Mesendoderm (in vitro differentiated cells): ENCODE measurements at regions not wholly inside any gene's neighbourhood (a gene's known extent, or its start where the extent isn't known, plus 50 kb on each side); places are given as distances from the start of the nearest gene placed in this dataset.

ENCODE experiments used
- DNase-seq: peaks from one replicate; pipeline ENCODE4 v3.0.0; 2013
- H2AK5ac ChIP-seq: 2 replicates; pipeline ENCODE4 v1.6.1; 2013; ENCODE audit warnings: low read length, inconsistent platforms
- H2BK120ac ChIP-seq: 2 replicates; pipeline ENCODE4 v1.6.1; 2013; ENCODE audit warnings: low read depth, mild to moderate bottlenecking, low read length, moderate library complexity, mixed read lengths
- H2BK15ac ChIP-seq: replicated peaks from 2 replicates; pipeline ENCODE4 v1.6.1; 2013; ENCODE audit warnings: low read depth, mild to moderate bottlenecking, moderate library complexity
- H2BK5ac ChIP-seq: 2 replicates; pipeline ENCODE4 v1.6.1; 2013; ENCODE audit warnings: low read length, inconsistent platforms
- H3K18ac ChIP-seq: 2 replicates; pipeline ENCODE4 v1.6.1; 2013; ENCODE audit warnings: mild to moderate bottlenecking, low read length, mixed read lengths
- H3K23ac ChIP-seq: one replicate; pipeline ENCODE4 v1.6.1; 2013; ENCODE audit warnings: low read length
- H3K27ac ChIP-seq: 2 replicates; pipeline ENCODE4 v1.5.1; 2013; ENCODE audit warnings: low read depth, mild to moderate bottlenecking, inconsistent platforms, low read length, moderate library complexity
- H3K27me3 ChIP-seq: 2 replicates; pipeline ENCODE4 v1.6.1; 2013; ENCODE audit warnings: low read length, control low read depth, mild to moderate bottlenecking, inconsistent platforms; ENCODE audit not compliant: insufficient read depth, poor library complexity
- H3K36me3 ChIP-seq: 2 replicates; pipeline ENCODE4 v1.6.1; 2013; ENCODE audit warnings: low read length, inconsistent platforms; ENCODE audit not compliant: control insufficient read depth, insufficient read depth
- H3K4ac ChIP-seq: one replicate; pipeline ENCODE4 v1.6.1; 2013; ENCODE audit warnings: low read depth, mild to moderate bottlenecking, low read length, moderate library complexity
- H3K4me1 ChIP-seq: 2 replicates; pipeline ENCODE4 v1.6.1; 2013; ENCODE audit warnings: low read depth, low read length, inconsistent platforms; ENCODE audit not compliant: control insufficient read depth
- H3K4me2 ChIP-seq: 2 replicates; pipeline ENCODE4 v1.6.1; 2013; ENCODE audit warnings: low read length
- H3K4me3 ChIP-seq: 2 replicates; pipeline ENCODE4 v1.5.1; 2013; ENCODE audit warnings: mild to moderate bottlenecking, low read length
- H3K56ac ChIP-seq: one replicate; pipeline ENCODE4 v1.6.1; 2013; ENCODE audit warnings: low read length
- H3K79me1 ChIP-seq: 2 replicates; pipeline ENCODE4 v1.6.1; 2013; ENCODE audit warnings: low read length, inconsistent platforms
- H3K79me2 ChIP-seq: 2 replicates; pipeline ENCODE4 v1.6.1; 2013; ENCODE audit warnings: mild to moderate bottlenecking, low read length; ENCODE audit not compliant: control insufficient read depth, insufficient read depth
- H3K9ac ChIP-seq: 2 replicates; pipeline ENCODE4 v1.6.1; 2013; ENCODE audit warnings: low read length, inconsistent platforms
- H4K5ac ChIP-seq: one replicate; pipeline ENCODE4 v1.6.1; 2013; ENCODE audit warnings: low read length
- H4K8ac ChIP-seq: one replicate; pipeline ENCODE4 v1.6.1; 2013; ENCODE audit warnings: low read depth, mild to moderate bottlenecking, control low read depth, low read length, moderate library complexity
- WGBS: extraction: QIAGEN DNeasy Blood & Tissue Kit; methylation state at CpG from one replicate; pipeline ENCODE4 v1.1.7; 2013; ENCODE audit warnings: low lambda C conversion rate, missing lambda C conversion rate; ENCODE audit not compliant: insufficient coverage; ENCODE audit errors: extremely low coverage; 5-methylcytosine and 5-hydroxymethylcytosine counted together

DNA sequence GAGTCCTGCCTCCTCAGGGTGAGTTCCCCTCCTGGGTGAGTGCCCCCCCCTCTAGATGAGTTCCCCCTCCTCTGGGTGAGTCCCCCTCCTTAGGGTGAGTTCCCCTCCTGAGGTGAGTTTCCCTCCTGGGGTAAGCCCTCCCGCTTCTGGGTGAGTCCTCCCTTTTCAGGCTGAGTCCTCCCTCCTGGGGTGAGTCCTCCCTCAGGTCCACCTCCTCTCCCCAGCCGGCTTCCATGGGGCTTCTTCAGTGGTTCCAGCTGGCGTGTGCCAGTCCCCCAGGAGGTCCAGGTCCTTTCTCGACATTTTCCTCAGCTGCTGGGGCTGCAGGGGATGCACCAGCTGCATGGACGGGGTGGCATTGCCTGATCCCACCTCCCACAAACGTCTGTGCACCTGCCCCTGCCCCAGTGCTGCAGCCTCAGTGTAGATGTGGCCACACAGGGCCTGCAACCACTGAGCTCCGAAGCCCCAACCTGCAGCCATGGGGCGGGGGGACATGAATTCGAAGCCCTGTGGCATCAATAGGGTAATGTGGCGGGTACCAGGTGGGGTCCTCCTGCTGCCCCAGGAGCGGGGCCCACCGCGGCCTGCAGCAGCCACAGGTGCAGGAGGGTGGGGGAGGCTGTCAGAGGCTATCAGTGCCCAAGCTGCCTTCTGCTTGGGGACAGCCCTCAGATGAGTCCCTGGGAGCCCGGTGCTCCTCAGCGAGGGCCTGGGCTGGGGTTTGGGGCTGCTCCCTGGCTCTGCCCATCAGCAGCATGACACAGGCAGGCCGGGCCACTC, 101.3 kb upstream of the FGF3 start:
- DNase-seq, result no peak
- H3K79me2 ChIP-seq, result no peaks in the 10 kb centered on the region
- no peak overlapping the region for H4K8ac ChIP-seq
- no peaks in the 10 kb centered on the region for H3K4me1 ChIP-seq
- no peak overlapping the region for H2BK15ac ChIP-seq
- H3K27me3 ChIP-seq, result no peaks in the 10 kb centered on the region
- H4K5ac ChIP-seq, result no peak overlapping the region
- no peaks in the 10 kb centered on the region for H3K36me3 ChIP-seq
- no peak overlapping the region for H3K4me2 ChIP-seq
- H3K79me1 ChIP-seq, result no peaks in the 10 kb centered on the region
- no peak overlapping the region for H3K18ac ChIP-seq
- H2BK5ac ChIP-seq, result no peak overlapping the region
- no peak overlapping the region for H3K27ac ChIP-seq
- whole genome bisulfite sequencing, result no CpG with 5 or more reads among the region's 16 CpGs
- no peak overlapping the region for H3K4ac ChIP-seq
- H3K9ac ChIP-seq, result no peak overlapping the region
- no peak overlapping the region for H2BK120ac ChIP-seq
- H3K23ac ChIP-seq, result no peak overlapping the region
- H2AK5ac ChIP-seq, result no peak overlapping the region
- H3K56ac ChIP-seq, result no peak overlapping the region
- H3K4me3 ChIP-seq, result no peak overlapping the region

DNA sequence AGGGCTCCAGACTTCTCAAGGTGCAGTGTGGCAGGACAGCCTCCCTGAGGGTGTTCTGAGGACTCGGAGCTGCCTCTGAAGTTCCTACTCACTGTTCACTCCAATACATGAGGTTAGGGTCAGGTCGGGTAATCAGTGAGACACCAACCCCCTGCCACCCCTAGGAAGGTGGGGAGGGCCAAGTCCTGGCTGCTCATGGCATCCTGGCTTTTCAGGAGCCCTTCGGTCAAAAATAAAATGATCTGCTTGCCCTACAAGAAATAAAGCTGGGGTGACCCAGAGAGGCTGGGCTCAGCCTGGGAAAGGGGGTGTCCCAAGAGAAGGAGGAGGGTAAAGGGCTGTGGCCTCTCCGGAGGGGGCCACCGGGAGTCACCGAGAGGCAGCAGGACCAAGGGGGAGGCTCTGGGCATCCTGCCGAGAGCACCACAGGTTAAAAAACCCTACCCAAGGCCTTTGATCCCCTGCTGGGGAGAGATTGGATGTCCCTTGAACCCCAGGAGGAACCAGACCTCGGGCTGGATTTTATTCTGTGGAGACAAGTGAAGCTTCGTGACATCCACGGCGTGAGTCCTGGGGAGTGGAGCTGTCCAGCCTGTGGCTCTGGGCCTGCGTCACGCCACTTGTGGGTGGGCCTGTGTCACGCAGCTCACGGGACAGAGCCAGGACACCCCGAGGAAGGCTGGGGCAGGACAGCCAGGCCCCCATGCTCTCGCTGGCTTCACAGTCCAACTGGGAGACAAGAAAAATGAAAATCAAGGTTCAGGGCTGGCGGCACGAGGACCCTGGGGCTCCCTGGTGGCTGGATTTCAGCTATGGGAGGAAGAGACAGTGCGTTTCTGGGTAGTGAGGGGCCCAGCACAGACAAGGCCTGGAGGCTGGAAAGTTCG, 102.2 kb upstream of the FGF3 start:
- Histone ChIP-seq H3K79me1 (no peaks in the 10 kb centered on the region), H4K8ac (no peak overlapping the region), H3K27ac (no peak overlapping the region), H4K5ac (no peak overlapping the region), H3K56ac (no peak overlapping the region), H2AK5ac (no peak overlapping the region), H2BK120ac (no peak overlapping the region), H3K18ac (no peak overlapping the region), H2BK15ac (no peak overlapping the region), H3K36me3 (no peaks in the 10 kb centered on the region), H3K4me1 (no peaks in the 10 kb centered on the region), H3K4me2 (no peak overlapping the region), H2BK5ac (no peak overlapping the region), H3K9ac (no peak overlapping the region), H3K4ac (no peak overlapping the region), H3K4me3 (no peak overlapping the region), H3K27me3 (no peaks in the 10 kb centered on the region), H3K23ac (no peak overlapping the region), H3K79me2 (no peaks in the 10 kb centered on the region)
- WGBS, result no CpG with 5 or more reads among the region's 21 CpGs
- no peak for DNase-seq

DNA sequence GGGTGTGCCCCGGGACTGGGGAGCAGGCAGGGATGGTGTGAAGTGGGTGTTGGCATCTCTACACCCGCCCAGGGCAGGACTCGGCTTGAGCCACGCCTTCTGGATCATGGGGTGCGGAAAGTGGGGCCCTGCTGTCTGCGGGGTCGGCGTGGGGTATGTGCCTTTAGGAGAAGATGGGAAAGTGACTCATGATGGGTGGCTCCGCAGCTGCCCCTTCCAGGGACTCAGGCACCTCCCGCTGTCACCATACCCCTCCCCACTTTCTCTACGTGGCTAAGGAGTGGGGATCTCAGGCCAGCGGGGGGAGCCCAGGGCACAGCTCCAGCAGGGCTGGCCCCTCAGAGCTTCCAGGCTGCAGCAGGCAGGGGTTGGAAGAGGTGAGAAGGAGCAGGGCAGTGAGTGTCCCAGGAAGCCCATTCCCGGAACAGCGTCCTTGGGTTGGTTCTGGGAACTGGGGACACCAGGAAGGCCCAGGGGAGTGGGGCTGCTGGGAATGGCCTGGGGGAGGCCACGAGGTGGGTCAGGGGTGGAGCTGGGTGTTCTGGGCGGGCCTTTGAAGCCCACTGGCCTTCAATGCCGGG, 102.9 kb upstream of the FGF3 start:
- DNase-seq, result no peak
- Histone ChIP-seq H3K4me2 (no peak overlapping the region), H4K5ac (no peak overlapping the region), H3K9ac (no peak overlapping the region), H2AK5ac (no peak overlapping the region), H3K18ac (no peak overlapping the region), H4K8ac (no peak overlapping the region), H3K56ac (no peak overlapping the region), H3K79me2 (no peaks in the 10 kb centered on the region), H3K23ac (no peak overlapping the region), H2BK5ac (no peak overlapping the region), H3K36me3 (no peaks in the 10 kb centered on the region), H3K27ac (no peak overlapping the region), H3K4me3 (no peak overlapping the region), H3K4ac (no peak overlapping the region), H3K79me1 (no peaks in the 10 kb centered on the region), H3K4me1 (no peaks in the 10 kb centered on the region), H3K27me3 (no peaks in the 10 kb centered on the region), H2BK120ac (no peak overlapping the region), H2BK15ac (no peak overlapping the region)
- no CpG with 5 or more reads among the region's 17 CpGs for WGBS

DNA sequence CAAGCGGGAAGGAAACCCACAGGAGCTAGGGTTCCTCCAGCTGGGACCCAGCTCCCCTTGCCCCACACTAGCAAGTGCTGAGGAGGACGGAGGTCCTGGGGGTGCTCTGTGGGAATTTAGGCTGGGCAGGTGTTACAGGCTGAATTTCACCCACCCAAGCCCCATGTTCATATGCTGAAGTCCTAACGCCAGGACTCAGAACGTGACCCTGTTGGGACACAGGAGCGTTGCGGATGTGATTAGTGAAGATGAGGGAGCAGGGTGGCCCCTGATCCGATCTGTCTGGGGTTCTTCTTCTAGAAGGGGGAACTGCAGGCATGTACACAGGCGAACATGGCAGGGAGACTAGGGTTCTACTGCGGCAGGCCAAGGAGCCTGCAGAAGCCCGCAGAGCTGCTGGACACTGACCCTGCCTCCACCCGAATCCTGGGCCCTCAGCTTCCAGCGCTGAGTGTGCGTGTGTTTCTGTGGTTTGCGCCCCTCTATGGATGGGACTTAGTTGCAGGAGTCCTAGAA, 103.4 kb upstream of the FGF3 start:
- no peak overlapping the region for H3K4me3 ChIP-seq
- H3K18ac ChIP-seq, result no peak overlapping the region
- no peak overlapping the region for H4K8ac ChIP-seq
- no peak overlapping the region for H3K23ac ChIP-seq
- no peak overlapping the region for H2BK120ac ChIP-seq
- H2BK15ac ChIP-seq, result no peak overlapping the region
- no peak overlapping the region for H2BK5ac ChIP-seq
- no peak overlapping the region for H3K56ac ChIP-seq
- H4K5ac ChIP-seq, result no peak overlapping the region
- no peaks in the 10 kb centered on the region for H3K79me1 ChIP-seq
- H2AK5ac ChIP-seq, result no peak overlapping the region
- no peaks in the 10 kb centered on the region for H3K36me3 ChIP-seq
- H3K27me3 ChIP-seq, result no peaks in the 10 kb centered on the region
- no peak overlapping the region for H3K27ac ChIP-seq
- no peak for DNase-seq
- no peak overlapping the region for H3K4me2 ChIP-seq
- H3K4ac ChIP-seq, result no peak overlapping the region
- no peak overlapping the region for H3K9ac ChIP-seq
- no CpG with 5 or more reads among the region's 14 CpGs for WGBS
- H3K4me1 ChIP-seq, result no peaks in the 10 kb centered on the region
- H3K79me2 ChIP-seq, result no peaks in the 10 kb centered on the region

DNA sequence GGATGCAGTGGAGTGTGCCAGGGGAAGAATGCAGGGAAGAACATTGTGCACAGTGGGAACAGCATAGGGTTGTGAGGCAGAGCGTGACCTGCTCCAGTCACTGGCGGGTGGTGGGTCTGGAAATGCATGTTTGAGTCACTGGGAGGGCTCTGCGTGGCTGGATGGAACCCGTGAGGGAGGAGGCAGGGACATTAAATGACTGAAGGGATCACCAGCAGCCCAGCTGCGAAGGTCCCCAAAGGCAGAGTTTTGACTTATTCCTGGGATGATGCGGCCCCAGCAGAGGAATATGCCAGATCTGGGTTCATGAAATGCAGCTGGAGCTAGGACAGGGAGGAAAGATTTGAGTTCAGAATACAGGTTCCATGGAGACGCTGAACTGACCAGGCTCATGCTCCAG, 104.0 kb upstream of the FGF3 start:
- H3K23ac ChIP-seq, result no peak overlapping the region
- H3K79me2 ChIP-seq, result no peaks in the 10 kb centered on the region
- no peak for DNase-seq
- no peak overlapping the region for H3K18ac ChIP-seq
- H3K56ac ChIP-seq, result no peak overlapping the region
- H3K4ac ChIP-seq, result no peak overlapping the region
- H2AK5ac ChIP-seq, result no peak overlapping the region
- H3K4me3 ChIP-seq, result no peak overlapping the region
- no peaks in the 10 kb centered on the region for H3K27me3 ChIP-seq
- no peak overlapping the region for H2BK5ac ChIP-seq
- H2BK15ac ChIP-seq, result no peak overlapping the region
- no peak overlapping the region for H3K9ac ChIP-seq
- H3K4me1 ChIP-seq, result no peaks in the 10 kb centered on the region
- H4K5ac ChIP-seq, result no peak overlapping the region
- H3K4me2 ChIP-seq, result no peak overlapping the region
- no peak overlapping the region for H4K8ac ChIP-seq
- H2BK120ac ChIP-seq, result no peak overlapping the region
- no peak overlapping the region for H3K27ac ChIP-seq
- no peaks in the 10 kb centered on the region for H3K36me3 ChIP-seq
- WGBS, result no CpG with 5 or more reads among the region's 7 CpGs
- H3K79me1 ChIP-seq, result no peaks in the 10 kb centered on the region
